Neural cell (in vitro differentiated cells): ENCODE measurements at regions not wholly inside any gene's neighbourhood (a gene's known extent, or its start where the extent isn't known, plus 50 kb on each side); places are given as distances from the start of the nearest gene placed in this dataset.

ENCODE experiments used
- H2AFZ ChIP-seq: fragments of 200-600, 300-800 bp; sonication (generic), shearing (Covaris generic); 2 replicates; pipeline ENCODE4 v1.6.0; 2014; ENCODE audit warnings: low read depth, mild to moderate bottlenecking, antibody characterized with exemption, low read length, moderate library complexity
- H3F3A ChIP-seq: fragments of 200-600 bp; shearing (Covaris generic); 2 replicates; pipeline ENCODE4 v1.6.1; 2016; ENCODE audit warnings: mild to moderate bottlenecking, moderate library complexity, mixed read lengths, antibody characterized with exemption, low read length; ENCODE audit not compliant: insufficient read depth, poor library complexity, severe bottlenecking
- H3K27ac ChIP-seq: fragments of 200-600, 300-800 bp; sonication (generic), shearing (Covaris generic); 2 replicates; pipeline ENCODE4 v1.5.1; 2014; ENCODE audit warnings: mild to moderate bottlenecking, low read length, moderate library complexity
- H3K27me3 ChIP-seq: fragments of 300-800, 200-600 bp; sonication (generic), shearing (Covaris generic); 2 replicates; pipeline ENCODE4 v1.6.0; 2014; ENCODE audit warnings: mild to moderate bottlenecking, low read depth, low read length, moderate library complexity; ENCODE audit not compliant: insufficient read depth
- H3K36me3 ChIP-seq: fragments of 300-800, 200-600 bp; sonication (generic), shearing (Covaris generic); 2 replicates; pipeline ENCODE4 v1.5.1; 2014; ENCODE audit warnings: mild to moderate bottlenecking, antibody characterized with exemption, low read length, moderate library complexity; ENCODE audit not compliant: insufficient read depth
- H3K4me2 ChIP-seq: fragments of 300-800, 200-600 bp; sonication (generic), shearing (Covaris generic); 2 replicates; pipeline ENCODE4 v1.6.0; 2014; ENCODE audit warnings: mild to moderate bottlenecking, low read length
- H3K4me3 ChIP-seq: fragments of 300-800, 200-600 bp; sonication (generic), shearing (Covaris generic); 2 replicates; pipeline ENCODE4 v1.5.1; 2014; ENCODE audit warnings: mild to moderate bottlenecking, low read length, moderate library complexity
- H3K79me2 ChIP-seq: fragments of 200-600 bp; shearing (Covaris generic); replicated peaks from 2 replicates; pipeline ENCODE4 v1.6.0; 2014; ENCODE audit warnings: mild to moderate bottlenecking, low read length, moderate library complexity; ENCODE audit not compliant: insufficient read depth
- H3K9ac ChIP-seq: fragments of 300-800, 200-600 bp; sonication (generic), shearing (Covaris generic); 2 replicates; pipeline ENCODE4 v1.6.1; 2016; ENCODE audit warnings: mild to moderate bottlenecking, low read length, mixed read lengths
- H3K9me2 ChIP-seq: fragments of 200-600 bp; shearing (Covaris generic); 2 replicates; pipeline ENCODE4 v1.6.1; 2016; ENCODE audit warnings: mild to moderate bottlenecking, low read length, mixed read lengths; ENCODE audit not compliant: insufficient read depth
- H3K9me3 ChIP-seq: fragments of 200-600, 300-800 bp; sonication (generic), shearing (Covaris generic); 2 replicates; pipeline ENCODE4 v1.6.1; 2016; ENCODE audit warnings: mild to moderate bottlenecking, mixed run types, low read length, moderate library complexity, mixed read lengths
- H4K20me1 ChIP-seq: fragments of 200-600 bp; shearing (Covaris generic); 2 replicates; pipeline ENCODE4 v1.6.1; 2016; ENCODE audit warnings: mild to moderate bottlenecking, mixed run types; ENCODE audit not compliant: insufficient read depth
- CTCF ChIP-seq: fragments of 450-650 bp; IDR thresholded peaks from 2 replicates; pipeline ENCODE4 v1.5.1; 2014; ENCODE audit warnings: antibody characterized with exemption, mild to moderate bottlenecking, moderate library complexity; ENCODE audit not compliant: poor library complexity, severe bottlenecking
- EP300 ChIP-seq: fragments of 450-650 bp; conservative IDR thresholded peaks from 2 replicates; pipeline ENCODE4 v1.6.1; 2014; ENCODE audit warnings: antibody characterized with exemption, mild to moderate bottlenecking, moderate library complexity; ENCODE audit not compliant: poor library complexity, severe bottlenecking
- EZH2 ChIP-seq: fragments of 200-600, 300-800 bp; shearing (Covaris generic), sonication (generic); IDR thresholded peaks from 2 replicates; pipeline ENCODE4 v1.6.1; 2014; ENCODE audit warnings: antibody characterized with exemption, low read length, borderline replicate concordance, mild to moderate bottlenecking; ENCODE audit not compliant: insufficient read depth, poor library complexity, severe bottlenecking
- MXI1 ChIP-seq: fragments of 450-650 bp; conservative IDR thresholded peaks from 2 replicates; pipeline ENCODE4 v1.6.1; 2014; ENCODE audit warnings: antibody characterized with exemption, mild to moderate bottlenecking; ENCODE audit not compliant: poor library complexity, severe bottlenecking
- POLR2AphosphoS5 ChIP-seq: IDR thresholded peaks from 2 replicates; pipeline ENCODE4 v1.6.1; 2012
- RAD21 ChIP-seq: fragments of 450-650 bp; conservative IDR thresholded peaks from 2 replicates; pipeline ENCODE4 v1.6.1; 2014; ENCODE audit warnings: antibody characterized with exemption, mild to moderate bottlenecking, moderate library complexity
- REST ChIP-seq: IDR thresholded peaks from 2 replicates; pipeline ENCODE4 v1.6.1; 2012; ENCODE audit warnings: borderline replicate concordance
- SMC3 ChIP-seq: fragments of 450-650 bp; conservative IDR thresholded peaks from 2 replicates; pipeline ENCODE4 v1.6.1; 2014; ENCODE audit warnings: antibody characterized with exemption, mild to moderate bottlenecking, moderate library complexity; ENCODE audit not compliant: poor library complexity
- TAF1 ChIP-seq: IDR thresholded peaks from 2 replicates; pipeline ENCODE4 v1.6.1; 2012; ENCODE audit warnings: low read depth

- H3K9me2 ChIP-seq = no peaks in the 10 kb centered on the region
- H4K20me1 ChIP-seq = no peaks in the 10 kb centered on the region
- no peaks in the 10 kb centered on the region for H3K36me3 ChIP-seq
- H2AFZ ChIP-seq = no peak overlapping the region
- no peak overlapping the region for H3K9ac ChIP-seq
- no peak overlapping the region for H3K4me3 ChIP-seq
- no peaks in the 10 kb centered on the region for H3K27me3 ChIP-seq
- H3K4me2 ChIP-seq = no peak overlapping the region
- TF ChIP-seq REST (no peak), EP300 (no peak), TAF1 (no peak), EZH2 (no peak), CTCF (no peak), SMC3 (no peak)
- H3K9me3 ChIP-seq = no peaks in the 10 kb centered on the region
- no peaks in the 10 kb centered on the region for H3F3A ChIP-seq
- no peaks in the 10 kb centered on the region for H3K79me2 ChIP-seq
- no peak overlapping the region for H3K27ac ChIP-seq
Observed at GRCh38 chr4:186414390-186414789, 141.0 kb downstream of the MTNR1A start.

- Histone ChIP-seq H2AFZ (no peak overlapping the region), H4K20me1 (no peaks in the 10 kb centered on the region), H3K4me2 (no peak overlapping the region), H3K4me3 (no peak overlapping the region), H3K79me2 (no peaks in the 10 kb centered on the region), H3K27ac (no peak overlapping the region), H3K9ac (no peak overlapping the region), H3F3A (no peaks in the 10 kb centered on the region), H3K36me3 (no peaks in the 10 kb centered on the region), H3K9me3 (no peaks in the 10 kb centered on the region), H3K27me3 (no peaks in the 10 kb centered on the region), H3K9me2 (no peaks in the 10 kb centered on the region)
- TF ChIP-seq EZH2 (no peak), POLR2AphosphoS5 (no peak), REST (no peak), TAF1 (no peak), SMC3 (no peak), CTCF (no peak), EP300 (no peak), MXI1 (no peak), RAD21 (no peak)
Observed at GRCh38 chr4:186405957-186406356, 140.0 kb downstream of the F11 start.
